Effector memory CD4-positive, alpha-beta T cell (primary cell): ENCODE measurements at regions not wholly inside any gene's neighbourhood (a gene's known extent, or its start where the extent isn't known, plus 50 kb on each side); places are given as distances from the start of the nearest gene placed in this dataset.
"Not testable (repeated sequence)": the region's sequence is repeated elsewhere in the genome, so short reads cannot be mapped to it uniquely, and the experiment has no call there.

Source experiments
- DNase-seq, 3 donors: peaks; one replicate each; pipeline ENCODE4 v3.0.0-alpha.2; 2020
- H3K27ac ChIP-seq: 2 replicates; pipeline ENCODE4 v1.7.0; 2013; ENCODE audit warnings: mild to moderate bottlenecking, low read length, moderate library complexity; ENCODE audit not compliant: insufficient read depth, poor library complexity, severe bottlenecking
- H3K27me3 ChIP-seq: replicated peaks from 2 replicates; pipeline ENCODE4 v1.7.0; 2013; ENCODE audit warnings: mild to moderate bottlenecking, low read length; ENCODE audit not compliant: insufficient read depth, control insufficient read depth, poor library complexity, severe bottlenecking
- H3K36me3 ChIP-seq: 2 replicates; pipeline ENCODE4 v1.7.0; 2013; ENCODE audit warnings: mild to moderate bottlenecking, low read length, moderate library complexity; ENCODE audit not compliant: control insufficient read depth, insufficient read depth
- H3K4me1 ChIP-seq: 2 replicates; pipeline ENCODE4 v1.7.0; 2013; ENCODE audit warnings: low read length, mild to moderate bottlenecking; ENCODE audit not compliant: control insufficient read depth, insufficient read depth, poor library complexity, severe bottlenecking
- H3K4me3 ChIP-seq: 2 replicates; pipeline ENCODE4 v1.7.0; 2013; ENCODE audit warnings: low read length, low read depth, mild to moderate bottlenecking; ENCODE audit not compliant: insufficient read depth, poor library complexity, severe bottlenecking
- H3K9me3 ChIP-seq: 2 replicates; pipeline ENCODE4 v1.7.0; 2013; ENCODE audit warnings: mild to moderate bottlenecking, low read length, moderate library complexity; ENCODE audit not compliant: control insufficient read depth

DNA sequence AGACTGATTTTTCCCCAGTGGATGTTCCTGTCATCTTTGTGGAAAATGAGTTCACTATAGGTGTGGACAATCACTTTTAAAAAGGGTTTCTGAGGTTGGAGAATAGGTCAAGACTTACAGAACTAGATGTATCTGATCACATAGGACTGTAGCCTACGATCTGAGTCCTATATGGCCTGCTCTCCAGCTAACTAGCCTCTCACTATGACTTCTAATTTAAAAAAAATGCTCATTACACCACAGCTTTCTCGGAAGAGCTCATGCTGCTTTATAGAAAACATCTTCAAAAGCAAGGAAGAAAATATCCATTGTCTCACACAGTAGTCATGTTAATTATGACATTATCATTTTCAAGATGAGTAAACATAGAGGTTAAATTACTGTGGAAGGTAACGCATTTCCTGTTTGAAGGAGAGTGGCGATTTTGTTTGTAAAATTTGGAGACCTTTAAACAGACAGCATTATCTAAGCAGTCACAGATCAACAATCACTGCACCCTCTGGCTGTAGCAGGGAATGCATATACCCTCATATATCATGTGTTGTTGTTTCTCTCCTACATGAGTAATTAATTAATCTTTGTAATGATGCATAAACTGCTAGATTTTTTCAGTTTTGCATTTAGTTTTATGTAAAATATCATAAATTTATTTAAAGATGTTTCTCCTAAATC, 573.7 kb downstream of the GABRG2 start:
- no peaks in the 10 kb centered on the region for H3K27me3 ChIP-seq
- no peak overlapping the region for H3K4me3 ChIP-seq
- no peak for DNase-seq
- H3K27ac ChIP-seq = no peak overlapping the region
- H3K9me3 ChIP-seq = no peaks in the 10 kb centered on the region
- H3K4me1 ChIP-seq = no peaks in the 10 kb centered on the region
- no peaks in the 10 kb centered on the region for H3K36me3 ChIP-seq

DNA sequence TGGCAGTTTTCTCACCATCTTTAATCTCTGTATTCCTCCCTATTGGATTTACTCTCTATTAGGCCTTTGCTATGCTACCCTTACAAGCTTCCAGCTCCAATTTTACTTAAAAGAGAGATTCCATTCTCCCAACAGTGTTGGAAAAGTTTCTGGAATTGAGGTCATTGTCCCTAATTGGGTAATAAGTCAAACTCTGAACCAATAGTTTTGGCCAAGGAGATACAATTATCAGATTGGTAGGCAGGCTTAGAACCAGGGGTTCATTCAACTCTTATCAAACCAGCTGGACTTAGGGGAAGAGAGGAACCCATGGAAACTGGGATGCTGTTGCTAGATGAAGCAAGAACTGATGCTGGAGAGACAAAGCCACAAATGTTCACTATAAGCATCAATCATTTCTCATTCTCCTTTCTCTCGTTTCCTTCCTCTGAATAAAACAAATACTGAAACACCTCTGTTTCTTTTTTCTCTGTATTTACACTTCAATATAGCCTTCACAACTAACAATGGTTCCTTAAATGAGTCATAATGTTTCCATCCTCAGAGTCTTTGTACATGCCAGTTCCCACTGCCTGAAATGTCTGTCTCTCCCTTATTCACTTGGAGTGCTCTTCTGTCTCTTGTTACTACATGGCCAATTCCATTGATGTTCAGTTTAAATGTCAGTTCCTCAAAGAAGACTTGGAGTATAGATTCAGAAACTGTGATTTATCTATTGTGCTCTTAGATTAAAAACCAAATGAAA, 587.3 kb downstream of the GABRG2 start:
- H3K27me3 ChIP-seq = no peaks in the 10 kb centered on the region
- no peaks in the 10 kb centered on the region for H3K4me1 ChIP-seq
- H3K27ac ChIP-seq = no peak overlapping the region
- no peak overlapping the region for H3K4me3 ChIP-seq
- no peaks in the 10 kb centered on the region for H3K36me3 ChIP-seq
- no peaks in the 10 kb centered on the region for H3K9me3 ChIP-seq
- no peak for DNase-seq

DNA sequence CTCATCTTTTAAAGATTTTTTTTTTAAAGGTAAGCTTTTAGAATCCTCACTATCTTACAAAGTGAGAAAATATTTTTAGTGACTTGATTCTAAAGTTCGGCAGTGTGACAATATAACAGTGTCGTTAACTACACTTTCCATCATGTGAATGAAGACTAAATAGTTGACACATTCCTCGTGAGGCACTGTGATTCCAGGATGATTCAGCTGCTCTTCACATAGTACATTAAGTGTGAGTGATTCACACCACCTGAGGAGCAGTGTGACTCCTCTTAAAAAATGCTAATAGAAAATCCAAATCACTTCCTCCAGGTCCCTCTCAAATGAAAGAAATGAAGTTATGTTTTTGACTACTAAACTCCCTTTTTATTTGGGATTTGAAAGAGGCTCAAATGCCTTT, 589.5 kb downstream of the GABRG2 start:
- Histone ChIP-seq H3K36me3 (no peaks in the 10 kb centered on the region), H3K9me3 (no peaks in the 10 kb centered on the region), H3K27ac (no peak overlapping the region), H3K4me3 (no peak overlapping the region), H3K27me3 (no peaks in the 10 kb centered on the region), H3K4me1 (no peaks in the 10 kb centered on the region)
- no peak for DNase-seq

DNA sequence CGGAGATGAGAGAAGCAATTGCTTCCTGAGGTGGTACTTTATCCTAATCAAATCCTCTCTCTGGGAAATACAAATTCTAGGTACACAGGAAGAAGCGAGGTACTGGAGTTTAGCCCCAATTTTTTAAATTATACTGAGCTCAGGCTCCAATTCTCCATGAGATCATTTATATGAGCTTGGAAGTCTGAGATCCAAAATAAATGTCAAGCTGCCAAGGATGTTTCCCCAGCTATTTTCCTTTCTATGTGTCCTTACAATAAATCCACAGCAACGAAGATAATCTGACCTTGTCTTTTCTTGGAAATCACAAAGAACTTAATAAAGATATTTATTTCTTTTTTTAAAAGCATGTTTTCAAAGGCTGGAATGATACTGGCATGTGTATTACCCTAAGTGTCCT, 597.3 kb downstream of the GABRG2 start:
- Histone ChIP-seq H3K27me3 (no peaks in the 10 kb centered on the region), H3K9me3 (no peaks in the 10 kb centered on the region), H3K36me3 (no peaks in the 10 kb centered on the region), H3K27ac (no peak overlapping the region), H3K4me1 (no peaks in the 10 kb centered on the region), H3K4me3 (no peak overlapping the region)
- DNase-seq = no peak

DNA sequence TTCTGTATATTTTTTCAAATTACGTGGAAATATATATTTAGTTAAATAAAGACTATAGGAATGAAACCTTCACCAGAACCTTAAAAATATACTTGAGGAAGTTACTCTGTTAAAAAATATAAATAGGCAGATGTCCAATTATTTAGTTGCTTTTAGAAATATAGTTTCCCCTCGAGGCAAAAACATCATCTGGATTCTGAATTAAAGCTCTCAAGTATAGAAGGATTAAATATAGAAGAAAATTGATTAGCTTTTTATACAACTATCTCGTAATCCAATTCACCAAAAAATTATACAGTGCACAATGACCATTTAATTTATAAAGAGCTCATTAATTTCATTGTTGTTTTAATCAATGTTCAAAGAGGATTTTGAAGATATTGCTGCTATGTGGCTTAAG, 601.4 kb downstream of the GABRG2 start:
- no peaks in the 10 kb centered on the region for H3K27me3 ChIP-seq
- H3K36me3 ChIP-seq = no peaks in the 10 kb centered on the region
- no peak for DNase-seq
- no peaks in the 10 kb centered on the region for H3K4me1 ChIP-seq
- H3K27ac ChIP-seq = no peak overlapping the region
- no peak overlapping the region for H3K4me3 ChIP-seq
- H3K9me3 ChIP-seq = no peaks in the 10 kb centered on the region

DNA sequence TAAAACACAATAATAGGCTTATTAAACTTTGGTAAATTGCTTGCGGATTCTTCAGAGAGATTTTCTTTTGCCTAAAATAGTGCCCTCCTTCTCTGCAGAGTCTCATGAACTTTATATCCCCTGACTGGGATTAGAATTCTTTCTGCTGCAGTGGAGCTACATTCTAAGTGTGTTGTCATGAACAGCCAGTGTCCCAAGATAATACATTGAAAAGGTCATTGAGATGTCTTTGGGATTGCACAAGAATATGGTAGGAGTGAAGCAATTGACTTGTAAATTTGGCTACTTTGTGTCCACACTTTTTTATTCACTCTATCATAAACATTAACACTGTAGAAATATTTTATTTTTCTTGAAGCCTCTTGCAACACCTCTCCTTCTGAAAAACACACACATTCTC, 604.5 kb downstream of the GABRG2 start:
- DNase-seq = no peak
- Histone ChIP-seq H3K27me3 (no peaks in the 10 kb centered on the region), H3K9me3 (peaks cover 5% of the 10 kb centered on the region), H3K4me3 (no peak overlapping the region), H3K36me3 (no peaks in the 10 kb centered on the region), H3K4me1 (no peaks in the 10 kb centered on the region), H3K27ac (no peak overlapping the region)

DNA sequence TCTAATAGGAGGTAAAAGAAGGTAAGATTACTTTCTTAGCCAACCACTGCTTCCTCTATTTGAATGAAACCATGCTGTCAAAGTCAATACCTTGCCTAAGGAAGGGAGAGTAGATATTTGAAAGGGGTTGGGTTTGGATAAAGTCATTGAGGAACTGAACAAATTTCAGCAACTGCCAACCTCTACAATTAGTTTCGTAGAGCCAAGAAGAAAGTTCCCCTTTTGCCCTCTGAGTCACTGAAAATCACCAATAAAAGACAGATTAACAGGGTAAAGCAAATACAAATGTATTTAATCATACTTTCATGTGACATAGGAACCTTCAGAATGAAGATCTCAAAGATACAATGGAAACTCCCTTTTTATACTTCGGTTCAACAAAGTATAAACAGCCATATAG, 615.7 kb downstream of the GABRG2 start:
- Histone ChIP-seq H3K9me3 (no peaks in the 10 kb centered on the region), H3K27me3 (no peaks in the 10 kb centered on the region), H3K36me3 (no peaks in the 10 kb centered on the region), H3K4me1 (no peaks in the 10 kb centered on the region), H3K27ac (no peak overlapping the region), H3K4me3 (no peak overlapping the region)
- no peak for DNase-seq

DNA sequence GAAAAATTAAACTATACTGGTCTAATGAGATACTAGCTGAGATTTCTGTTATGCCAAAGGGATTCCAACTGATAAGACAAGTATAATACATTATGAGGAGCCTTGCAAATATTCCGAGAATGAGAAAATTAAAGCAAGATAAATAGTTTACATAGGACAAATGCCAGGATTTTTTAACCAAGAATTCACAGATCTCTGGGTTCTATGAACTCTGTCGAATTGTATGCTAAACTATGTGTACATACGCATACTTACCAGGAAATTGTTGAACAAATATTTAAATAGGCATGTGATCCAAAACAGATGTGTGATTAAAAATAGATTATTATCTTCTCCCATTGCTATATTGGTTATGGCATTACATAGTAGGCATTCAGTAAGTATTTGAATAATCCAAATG, 616.6 kb downstream of the GABRG2 start:
- no peaks in the 10 kb centered on the region for H3K9me3 ChIP-seq

DNA sequence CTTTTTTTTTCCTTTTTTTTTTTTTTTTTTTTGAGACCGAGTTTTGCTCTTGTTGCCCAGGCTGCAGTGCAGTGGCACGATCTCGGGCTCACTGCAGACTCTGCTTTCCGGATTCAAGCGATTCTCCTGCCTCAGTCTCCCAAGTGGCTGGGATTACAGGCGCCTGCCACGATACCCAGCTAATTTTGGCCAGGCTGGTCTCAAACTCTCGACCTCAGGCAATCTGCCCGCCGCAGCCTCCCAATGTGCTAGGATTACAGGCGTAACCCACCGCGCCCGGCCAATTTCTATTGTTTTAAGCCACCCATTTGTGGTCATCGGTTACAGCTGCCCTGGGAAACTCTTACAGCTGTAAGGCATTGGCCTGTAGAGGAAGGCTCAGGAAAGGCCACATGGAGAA, 617.7 kb downstream of the GABRG2 start:
- no peak for DNase-seq

More for the DNA sequence above, 616.6 kb downstream of the GABRG2 start:
- DNase-seq = no peak
- H3K27ac ChIP-seq = no peak overlapping the region
- H3K4me3 ChIP-seq = no peak overlapping the region
- no peaks in the 10 kb centered on the region for H3K27me3 ChIP-seq
- H3K36me3 ChIP-seq = no peaks in the 10 kb centered on the region
- H3K4me1 ChIP-seq = no peaks in the 10 kb centered on the region

DNA sequence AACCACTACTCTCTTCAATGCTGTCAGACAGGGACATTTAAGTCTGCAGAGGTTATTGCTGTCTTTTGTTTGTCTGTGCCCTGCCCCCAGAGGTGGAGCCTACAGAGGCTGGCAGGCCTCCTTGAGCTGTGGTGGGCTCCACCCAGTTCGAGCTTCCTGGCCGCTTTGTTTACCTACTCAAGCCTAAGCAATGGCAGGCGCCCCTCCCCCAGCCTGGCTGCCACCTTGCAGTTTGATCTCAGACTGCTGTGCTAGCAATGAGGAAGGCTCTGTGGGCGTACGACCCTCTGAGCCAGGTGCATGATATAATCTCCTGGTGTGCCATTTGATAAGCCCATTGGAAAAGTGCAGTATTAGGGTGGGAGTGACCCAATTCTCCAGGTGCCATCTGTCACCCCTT, 628.7 kb downstream of the GABRG2 start:
- H3K27me3 ChIP-seq, H3K27ac ChIP-seq, H3K4me1 ChIP-seq, H3K9me3 ChIP-seq, H3K36me3 ChIP-seq, DNase-seq, H3K4me3 ChIP-seq: not testable (repeated sequence)

More for the DNA sequence above, 617.7 kb downstream of the GABRG2 start:
- no peak overlapping the region for H3K4me3 ChIP-seq
- no peaks in the 10 kb centered on the region for H3K9me3 ChIP-seq
- no peaks in the 10 kb centered on the region for H3K27me3 ChIP-seq
- no peak overlapping the region for H3K27ac ChIP-seq
- H3K36me3 ChIP-seq = no peaks in the 10 kb centered on the region
- H3K4me1 ChIP-seq = no peaks in the 10 kb centered on the region
